ENCODE measurements at regions not wholly inside any gene's neighbourhood (a gene's known extent, or its start where the extent isn't known, plus 50 kb on each side); places are given as distances from the start of the nearest gene placed in this dataset.

- no peak overlapping the region for H3K27ac Mint-ChIP-seq
- H3K27me3 Mint-ChIP-seq = peaks cover 7% of the 10 kb centered on the region
- peaks cover 3% of the 10 kb centered on the region for H3K4me1 Mint-ChIP-seq (ENCODE audit: low read depth)
- DNase-seq (ENCODE audit: low spot score, unreplicated experiment) = no peak
- no peak for TF ChIP-seq CTCF (IDR thresholded peaks at IDR 0.05; ENCODE audit: unreplicated experiment)
- no peak overlapping the region for H3K4me3 Mint-ChIP-seq (ENCODE audit: low read depth)
- H3K36me3 Mint-ChIP-seq (ENCODE audit: insufficient read depth) = no peaks in the 10 kb centered on the region
- no peaks in the 10 kb centered on the region for H3K9me3 Mint-ChIP-seq (ENCODE audit: low read depth)
Observed at GRCh38 chr10:2851566-2851965, 215.8 kb upstream of the PFKP start.

GRCh38 chr10:2850202-2850601 is 217.1 kb upstream of the PFKP start:
- no peak for TF ChIP-seq CTCF (IDR thresholded peaks at IDR 0.05; ENCODE audit: unreplicated experiment)
- no peak overlapping the region for H3K27ac Mint-ChIP-seq
- no peaks in the 10 kb centered on the region for H3K9me3 Mint-ChIP-seq (ENCODE audit: low read depth)
- no peak for DNase-seq (ENCODE audit: low spot score, unreplicated experiment)
- H3K4me3 Mint-ChIP-seq (ENCODE audit: low read depth) = no peak overlapping the region
- H3K4me1 Mint-ChIP-seq (ENCODE audit: low read depth) = peaks cover 3% of the 10 kb centered on the region
- H3K36me3 Mint-ChIP-seq (ENCODE audit: insufficient read depth) = no peaks in the 10 kb centered on the region
- peaks cover 4% of the 10 kb centered on the region for H3K27me3 Mint-ChIP-seq

- Mint-ChIP-seq H3K36me3 (ENCODE audit: insufficient read depth) (no peaks in the 10 kb centered on the region), H3K27me3 (peaks cover 3% of the 10 kb centered on the region)
Observed at GRCh38 chr10:2844925-2845324, 222.4 kb upstream of the PFKP start.

GRCh38 chr10:2839081-2839725 is 228.1 kb upstream of the PFKP start:
- Mint-ChIP-seq H3K27me3 (peaks cover 18% of the 10 kb centered on the region), H3K9me3 (ENCODE audit: low read depth) (peaks cover 7% of the 10 kb centered on the region), H3K27ac (no peak overlapping the region), H3K4me3 (ENCODE audit: low read depth) (no peak overlapping the region), H3K4me1 (ENCODE audit: low read depth) (peaks cover 4% of the 10 kb centered on the region), H3K36me3 (ENCODE audit: insufficient read depth) (no peaks in the 10 kb centered on the region)
- peak; percentile 57 for TF ChIP-seq CTCF (IDR thresholded peaks at IDR 0.05; ENCODE audit: unreplicated experiment)
- no peak for DNase-seq (ENCODE audit: low spot score, unreplicated experiment)

More at GRCh38 chr10:2844925-2845324, 222.4 kb upstream of the PFKP start:
- Mint-ChIP-seq H3K9me3 (ENCODE audit: low read depth) (peaks cover 7% of the 10 kb centered on the region), H3K27ac (no peak overlapping the region), H3K4me3 (ENCODE audit: low read depth) (no peak overlapping the region), H3K4me1 (ENCODE audit: low read depth) (no peaks in the 10 kb centered on the region)
- no peak for TF ChIP-seq CTCF (IDR thresholded peaks at IDR 0.05; ENCODE audit: unreplicated experiment)
- no peak for DNase-seq (ENCODE audit: low spot score, unreplicated experiment)

GRCh38 chr10:2837674-2838073 is 229.7 kb upstream of the PFKP start:
- H3K4me1 Mint-ChIP-seq (ENCODE audit: low read depth) = peaks cover 4% of the 10 kb centered on the region
- H3K27me3 Mint-ChIP-seq = peaks cover 24% of the 10 kb centered on the region
- peaks cover 7% of the 10 kb centered on the region for H3K9me3 Mint-ChIP-seq (ENCODE audit: low read depth)
- TF ChIP-seq CTCF (IDR thresholded peaks at IDR 0.05; ENCODE audit: unreplicated experiment) = no peak
- H3K27ac Mint-ChIP-seq = no peak overlapping the region
- no peak for DNase-seq (ENCODE audit: low spot score, unreplicated experiment)
- no peak overlapping the region for H3K4me3 Mint-ChIP-seq (ENCODE audit: low read depth)
- no peaks in the 10 kb centered on the region for H3K36me3 Mint-ChIP-seq (ENCODE audit: insufficient read depth)
